GM21447 (cell line): ENCODE measurements at regions not wholly inside any gene's neighbourhood (a gene's known extent, or its start where the extent isn't known, plus 50 kb on each side); places are given as distances from the start of the nearest gene placed in this dataset.
A peak's percentile ranks its signal among the peaks of the same experiment; 100 is the strongest.
"Not testable (repeated sequence)": the region's sequence is repeated elsewhere in the genome, so short reads cannot be mapped to it uniquely, and the experiment has no call there.

Source experiments
- ATAC-seq: cut with Tn5 transposase; IDR thresholded peaks from one replicate; pipeline ENCODE4 v1.9.1; 2021; ENCODE audit not compliant: unreplicated experiment

- peak; percentile 100 for ATAC-seq
Measured at GRCh38 chr1:223992456-223993246, 121.3 kb upstream of the FBXO28 start.

DNA sequence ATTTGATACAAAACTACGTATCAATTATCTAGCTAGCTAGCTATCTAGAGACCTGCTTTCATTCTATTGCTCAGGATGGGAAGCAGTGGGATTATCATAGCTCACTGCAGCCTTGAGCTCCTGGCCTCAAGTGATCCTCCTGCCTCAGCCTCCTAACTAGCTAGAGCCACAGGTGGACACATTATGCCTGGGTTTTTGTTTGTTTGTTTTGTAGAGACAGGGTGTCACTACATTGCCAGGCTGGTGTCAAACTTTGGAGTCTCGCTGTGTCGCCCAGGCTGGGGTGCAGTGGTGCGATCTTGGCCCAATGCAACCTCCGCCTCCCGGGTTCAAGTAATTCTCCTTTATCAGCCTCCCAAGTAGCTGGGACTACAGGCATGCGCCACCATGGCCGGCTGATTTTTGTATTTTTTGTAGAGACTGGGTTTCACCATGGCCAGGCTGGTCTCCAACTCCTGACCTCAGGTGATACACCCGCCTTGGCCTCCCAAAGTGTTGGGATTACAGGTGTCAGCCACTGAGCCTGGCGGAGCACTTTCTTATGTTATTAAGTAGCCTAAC is 122.5 kb upstream of the FBXO28 start:
- not testable (repeated sequence) for ATAC-seq

DNA sequence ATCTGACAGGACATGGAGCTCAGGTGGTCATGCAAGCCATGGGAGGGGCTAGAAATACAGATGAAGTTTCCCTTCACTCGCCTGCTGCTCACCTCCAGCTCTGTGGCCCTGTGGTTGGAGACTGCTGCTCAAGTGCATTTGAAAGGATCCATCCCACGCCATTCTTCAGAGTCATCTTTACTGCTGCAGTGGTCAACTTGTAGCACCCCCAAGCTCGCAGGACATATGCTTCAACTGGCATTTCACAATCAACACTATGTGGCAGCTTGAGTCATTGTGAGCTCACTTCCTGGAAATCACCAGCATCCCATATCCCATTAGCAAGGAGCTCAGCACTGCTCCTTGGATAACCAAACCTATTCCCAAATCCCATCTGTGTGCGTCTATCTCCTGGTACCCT is 116.2 kb upstream of the TP53BP2 start:
- ATAC-seq: not testable (repeated sequence)

DNA sequence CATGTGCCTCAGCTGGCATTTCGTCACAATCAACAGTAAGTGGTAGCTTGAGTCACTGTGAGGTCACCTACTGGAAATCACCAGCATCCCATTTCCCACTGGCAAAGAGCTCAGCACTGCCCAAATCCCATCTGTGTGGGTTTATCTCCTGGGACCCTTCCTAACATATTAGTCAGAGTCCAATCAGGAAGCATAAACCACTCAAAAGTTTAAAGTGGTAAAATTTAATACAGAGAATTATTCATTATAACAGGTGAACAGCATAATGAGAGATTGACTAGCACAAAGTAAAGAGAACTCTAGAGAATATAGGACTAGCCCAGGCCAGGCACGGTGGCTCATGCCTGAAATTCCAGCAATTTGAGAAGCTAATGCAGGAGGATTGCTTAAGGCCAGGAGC is 107.1 kb upstream of the TP53BP2 start:
- ATAC-seq: not testable (repeated sequence)

DNA sequence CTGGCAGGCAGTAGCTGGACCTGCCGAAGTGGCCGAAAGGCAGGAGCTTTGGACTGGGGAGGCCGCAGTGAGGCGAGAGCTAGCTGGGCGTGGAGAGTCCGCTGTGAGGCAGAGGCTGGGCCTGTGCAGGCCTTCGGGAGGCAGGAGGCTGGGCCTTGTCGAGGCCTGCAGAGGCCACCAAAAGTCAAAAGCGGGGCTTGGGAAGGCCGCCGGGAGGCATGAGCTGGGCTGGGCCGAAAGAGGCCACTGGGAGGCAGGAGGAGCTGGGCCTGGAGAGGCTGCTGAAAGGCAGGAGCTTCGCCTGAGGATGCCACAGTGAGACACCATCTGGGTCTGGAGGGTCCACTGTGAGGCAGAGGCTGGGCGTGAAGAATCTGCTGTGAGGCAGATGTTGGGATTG is 105.8 kb upstream of the TP53BP2 start:
- ATAC-seq: not testable (repeated sequence)

GRCh38 chr1:223949944-223950343 is 104.2 kb upstream of the TP53BP2 start:
- ATAC-seq: not testable (repeated sequence)

DNA sequence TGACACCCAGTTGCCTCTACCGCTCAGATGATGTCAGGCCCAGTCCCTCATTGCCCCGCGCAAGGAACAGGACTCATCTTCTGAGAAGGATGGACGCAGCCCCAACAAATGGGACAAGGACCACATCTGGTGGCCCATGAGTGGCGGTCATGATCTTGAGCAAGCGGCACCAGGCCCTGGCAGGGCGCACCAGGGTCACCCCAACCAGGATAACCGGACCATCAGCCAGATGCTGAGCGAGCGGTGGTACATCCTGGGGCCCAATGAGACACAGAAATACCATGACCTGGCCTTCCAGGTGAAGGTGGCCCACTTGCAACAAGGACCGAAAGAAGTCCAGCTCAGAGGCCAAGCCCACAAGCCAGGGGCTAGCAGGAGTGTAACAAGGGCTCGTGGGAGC is 102.3 kb upstream of the TP53BP2 start:
- not testable (repeated sequence) for ATAC-seq

DNA sequence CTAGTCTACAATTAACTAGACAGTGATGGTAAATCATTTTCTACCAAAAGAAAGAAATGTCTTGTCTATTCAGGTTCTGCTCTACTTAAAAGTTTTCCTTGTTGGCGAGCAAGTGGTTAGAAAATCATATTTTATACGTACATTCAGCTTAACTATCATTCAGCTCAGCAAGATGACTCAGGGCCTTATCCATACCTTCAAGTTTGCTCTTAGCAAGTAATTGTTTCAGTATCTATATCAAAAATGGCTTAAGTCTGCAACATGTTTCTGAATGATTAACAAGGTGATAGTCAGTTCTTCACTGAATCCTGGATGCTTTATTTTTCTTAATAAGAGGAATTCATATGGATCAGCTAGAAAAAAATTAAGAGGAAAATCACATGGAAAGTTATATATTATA is 90.8 kb upstream of the TP53BP2 start:
- ATAC-seq: not testable (repeated sequence)

- not testable (repeated sequence) for ATAC-seq
Measured at GRCh38 chr1:223931476-223931875, 85.7 kb upstream of the TP53BP2 start.

- ATAC-seq: not testable (repeated sequence)
Measured at GRCh38 chr1:223920805-223921204, 75.1 kb upstream of the TP53BP2 start.

DNA sequence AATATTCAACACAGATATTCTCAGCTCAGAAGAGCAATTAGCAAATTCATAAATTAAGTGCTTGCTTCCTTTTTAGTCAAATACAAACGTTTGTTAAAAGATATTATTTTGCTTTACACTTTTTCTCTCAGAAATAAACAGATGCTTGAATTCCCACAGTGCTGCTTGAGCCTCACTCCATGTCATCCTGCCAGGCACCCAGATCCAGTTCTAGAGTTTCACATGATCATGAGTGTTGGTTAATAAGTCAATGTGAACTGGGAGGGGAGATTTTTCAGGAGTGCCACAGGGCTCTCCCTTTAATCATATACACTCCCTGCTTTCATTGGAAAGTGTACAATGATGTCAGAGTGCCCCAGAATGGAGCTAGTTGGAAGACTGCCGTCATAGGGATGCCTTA is 69.7 kb upstream of the TP53BP2 start:
- ATAC-seq: not testable (repeated sequence)

GRCh38 chr1:223913715-223914114 is 68.0 kb upstream of the TP53BP2 start:
- not testable (repeated sequence) for ATAC-seq

GRCh38 chr1:223907943-223908587 is 62.3 kb upstream of the TP53BP2 start:
- ATAC-seq: not testable (repeated sequence)

DNA sequence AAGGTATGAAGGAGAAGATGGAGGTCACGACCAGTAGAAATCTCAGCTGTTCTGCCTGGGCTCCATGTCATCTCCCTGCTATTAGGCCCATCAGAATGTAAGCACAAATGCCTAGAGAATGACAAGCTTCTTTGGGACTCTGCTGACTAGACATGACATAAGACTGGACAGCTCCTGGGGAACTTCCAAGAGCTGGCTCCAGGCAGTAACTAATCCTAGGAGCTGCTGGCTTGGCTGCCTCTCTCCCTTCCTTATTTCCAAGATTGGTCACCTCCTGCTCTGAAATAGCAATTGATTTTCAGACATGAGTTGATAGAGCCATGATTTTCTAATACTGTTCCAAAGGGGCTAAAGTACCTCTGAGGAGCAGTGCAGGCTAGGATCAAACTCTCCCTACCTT is 57.5 kb upstream of the TP53BP2 start:
- not testable (repeated sequence) for ATAC-seq

- not testable (repeated sequence) for ATAC-seq
Measured at GRCh38 chr1:223899775-223900174, 54.0 kb upstream of the TP53BP2 start.

- ATAC-seq: not testable (repeated sequence)
Measured at GRCh38 chr1:223897097-223897496, 51.4 kb upstream of the TP53BP2 start.

DNA sequence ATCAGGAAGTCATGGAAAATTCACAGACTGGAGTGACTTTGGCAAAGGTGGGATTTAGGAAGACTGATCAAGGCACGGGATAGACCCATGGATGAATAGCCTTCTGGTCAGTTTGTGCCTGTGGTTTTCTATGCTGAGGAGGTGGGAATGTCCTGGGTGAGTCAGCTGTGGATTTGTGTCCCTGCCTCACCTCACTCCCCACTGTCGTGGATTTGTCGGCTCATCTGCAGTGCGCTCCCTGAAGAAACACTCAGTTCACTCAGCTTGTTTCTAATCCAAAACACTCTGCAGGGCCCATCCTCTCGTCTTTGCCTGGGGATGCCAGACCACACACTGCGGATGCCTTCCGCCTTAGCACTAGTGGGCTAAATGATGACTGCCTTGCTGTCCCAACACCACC is 50.2 kb upstream of the TP53BP2 start:
- not testable (repeated sequence) for ATAC-seq
